ENCODE measurements at regions not wholly inside any gene's neighbourhood (a gene's known extent, or its start where the extent isn't known, plus 50 kb on each side); places are given as distances from the start of the nearest gene placed in this dataset.

- Histone ChIP-seq H2AFZ (ENCODE audit: low read depth, low read length) (no peak overlapping the region), H3K27ac (ENCODE audit: insufficient read depth, low read depth, low read length) (no peak overlapping the region), H3K4me1 (ENCODE audit: control insufficient read depth, extremely low read depth, insufficient read depth, low read length) (no peaks in the 10 kb centered on the region), H3K9me1 (replicated peaks; ENCODE audit: control insufficient read depth, extremely low read depth, insufficient read depth, low read length) (no peaks in the 10 kb centered on the region), H4K20me1 (replicated peaks; ENCODE audit: control insufficient read depth, extremely low read depth, insufficient read depth, low read length) (no peaks in the 10 kb centered on the region), H3K36me3 (ENCODE audit: control insufficient read depth in 2 of 2, extremely low read depth in 1 of 2, insufficient read depth in 2 of 2, low read length in 2 of 2) (no peaks in the 10 kb centered on the region), H3K79me2 (ENCODE audit: control insufficient read depth, insufficient read depth, low read length) (no peaks in the 10 kb centered on the region), H3K4me3 (replicated peaks in 1 of 3; ENCODE audit: insufficient read depth in 1 of 3, low read depth in 1 of 3, low read length in 3 of 3) (no peak overlapping the region), H3K4me2 (ENCODE audit: insufficient read depth, low read length) (no peak overlapping the region), H3K27me3 (ENCODE audit: control insufficient read depth in 2 of 2, insufficient read depth in 2 of 2, low read length in 2 of 2) (no peaks in the 10 kb centered on the region), H3K9me3 (replicated peaks; ENCODE audit: control insufficient read depth, insufficient read depth, low read length) (no peaks in the 10 kb centered on the region), H3K9ac (replicated peaks; ENCODE audit: extremely low read depth, insufficient read depth, low read length) (no peak overlapping the region)
- FAIRE-seq: no peak
- no peak for TF ChIP-seq POLR2AphosphoS5 (IDR thresholded peaks at IDR 0.05; ENCODE audit: insufficient read depth, low read depth, low read length)
- no peak for TF ChIP-seq FOS (IDR thresholded peaks at IDR 0.05; ENCODE audit: borderline replicate concordance, insufficient read depth, low read length)
- TF ChIP-seq, protein P1, sequence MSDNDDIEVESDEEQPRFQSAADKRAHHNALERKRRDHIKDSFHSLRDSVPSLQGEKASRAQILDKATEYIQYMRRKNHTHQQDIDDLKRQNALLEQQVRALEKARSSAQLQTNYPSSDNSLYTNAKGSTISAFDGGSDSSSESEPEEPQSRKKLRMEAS (IDR thresholded peaks at IDR 0.05; ENCODE audit: insufficient read depth, insufficient read length): no peak
- no peak for TF ChIP-seq POLR2A (IDR thresholded peaks at IDR 0.05; ENCODE audit: low read depth, low read length)
- no peak for TF ChIP-seq EZH2 (IDR thresholded peaks at IDR 0.05; ENCODE audit: borderline replicate concordance, low read depth, low read length, severe bottlenecking)
- no peak for TF ChIP-seq CTCF (IDR thresholded peaks at IDR 0.05; ENCODE audit: extremely low read depth in 1 of 2, insufficient read depth in 1 of 2, low read depth in 1 of 2, low read length in 2 of 2)
- TF ChIP-seq JUN (IDR thresholded peaks at IDR 0.05; ENCODE audit: borderline replicate concordance, insufficient read depth, insufficient read length, low read depth): no peak
- no peak for TF ChIP-seq GATA2 (IDR thresholded peaks at IDR 0.05; ENCODE audit: insufficient read depth, insufficient read length, low read depth, low read length)
- TF ChIP-seq MYC (IDR thresholded peaks at IDR 0.05; ENCODE audit: low read depth, low read length): no peak
- CTCF ChIA-PET: no interaction called here
- intact Hi-C loops (cut with micrococcal nuclease): no loop called here
- dilution Hi-C loops (cut with MboI; ENCODE audit: extremely low pct_ligation_motif_present, low sequenced_read_pairs): no loop called here
- POLR2A ChIA-PET: no interaction called here
- no TSS peak for BruUV-seq (replicated peaks)
- DNase-seq (ENCODE audit: low read depth, low spot score): no peak
These were observed 103.6 kb downstream of the TRIM29 start for GRCh38 chr11:120034176-120034875.

All from endothelial cell of umbilical vein (primary cell).